ENCODE measurements at regions not wholly inside any gene's neighbourhood (a gene's known extent, or its start where the extent isn't known, plus 50 kb on each side); places are given as distances from the start of the nearest gene placed in this dataset.

DNA sequence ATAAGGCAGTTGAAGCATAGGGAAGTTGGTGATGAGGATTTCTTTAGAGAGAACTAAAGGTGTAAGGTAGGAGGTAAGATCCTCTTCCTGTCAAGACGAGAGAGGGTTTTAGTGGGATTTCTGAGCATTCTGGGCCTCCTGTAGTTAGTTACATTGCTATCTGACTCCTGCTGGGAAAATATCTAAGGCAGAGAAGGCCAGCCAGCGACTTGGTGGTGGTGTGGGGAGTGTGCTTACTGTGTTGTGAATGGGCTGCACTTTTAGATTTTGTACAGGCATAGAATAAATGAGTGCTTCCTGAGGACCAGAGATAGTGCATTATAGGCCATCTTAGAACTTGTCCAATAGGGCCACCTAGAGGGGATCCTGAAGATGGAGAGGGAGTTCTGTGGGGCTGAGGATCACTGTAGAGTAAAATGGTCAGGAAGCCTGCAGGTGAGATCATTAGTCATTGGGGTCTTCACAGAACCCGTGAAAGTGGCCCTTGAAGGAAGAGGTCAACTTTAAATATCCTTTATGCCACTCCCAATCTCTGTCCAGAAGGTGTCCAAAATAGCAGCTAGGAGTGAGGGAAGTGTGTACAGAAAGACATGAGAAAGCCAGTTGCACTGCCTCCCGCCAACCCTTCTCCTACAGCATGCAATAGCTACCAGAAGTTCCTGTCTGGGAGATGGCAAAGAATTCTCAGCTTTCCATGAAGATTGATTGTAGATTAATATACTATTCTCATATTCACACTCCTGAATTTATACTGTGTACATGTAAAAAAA, 266.6 kb downstream of the POLR1F start:
- DNase-seq: peak; percentile 12

DNA sequence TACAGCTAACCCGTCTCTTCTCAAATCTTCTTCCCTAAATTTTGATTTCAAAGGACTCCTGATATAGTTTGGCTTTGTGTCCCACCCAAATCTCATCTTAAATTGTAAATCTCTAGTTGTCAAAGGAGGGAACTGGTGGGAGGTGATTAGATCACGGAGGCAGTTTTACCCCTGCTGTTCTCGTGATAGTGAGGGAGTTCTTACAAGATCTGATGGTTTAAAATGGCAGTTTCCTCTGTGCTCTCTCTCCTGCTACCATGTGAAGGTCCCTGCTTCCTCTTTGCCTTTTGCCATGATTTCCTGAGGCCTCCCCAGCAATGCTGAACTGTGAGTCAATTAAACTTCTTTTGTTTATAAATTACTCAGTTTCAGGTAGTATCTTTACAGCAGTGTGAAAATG, 269.3 kb downstream of the POLR1F start:
- no peak for DNase-seq

DNA sequence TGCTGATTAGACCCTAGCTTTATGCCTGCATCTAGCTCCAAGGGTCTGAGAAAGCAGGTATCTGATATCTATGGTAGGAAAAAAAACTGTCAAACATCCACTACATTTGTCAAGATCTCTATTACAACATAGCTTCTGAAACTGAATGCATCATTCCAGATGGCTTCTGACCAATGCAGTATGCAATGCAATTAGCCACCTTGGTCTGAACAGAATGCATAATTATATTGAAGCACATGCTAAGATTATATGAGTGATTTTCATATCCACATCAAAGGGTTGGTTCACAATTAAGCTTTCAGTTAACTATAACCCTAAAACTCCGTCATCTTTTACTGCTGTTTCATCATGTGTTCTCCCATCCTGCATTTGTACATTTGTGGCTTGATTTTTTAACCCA, 271.4 kb downstream of the POLR1F start:
- DNase-seq: no peak

DNA sequence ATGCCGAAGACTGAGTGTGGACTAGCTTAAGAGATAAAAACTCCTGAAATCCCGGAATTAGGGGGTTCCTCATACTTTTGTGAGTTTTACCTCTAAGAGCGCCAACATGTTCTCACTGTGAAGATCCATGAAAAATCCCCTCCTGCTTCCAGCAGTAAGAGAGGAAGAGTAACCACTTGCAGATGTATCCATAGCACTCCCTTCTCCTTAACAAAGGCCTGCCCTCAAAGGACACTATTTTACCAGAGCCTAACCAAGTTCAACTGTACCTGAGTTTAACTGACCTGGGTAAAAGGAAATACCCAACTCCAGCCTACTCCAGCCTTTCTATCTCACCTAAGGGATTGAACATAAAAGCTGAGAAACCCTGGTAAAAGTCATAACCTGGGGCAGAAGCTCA, 280.9 kb downstream of the POLR1F start:
- DNase-seq: no peak

DNA sequence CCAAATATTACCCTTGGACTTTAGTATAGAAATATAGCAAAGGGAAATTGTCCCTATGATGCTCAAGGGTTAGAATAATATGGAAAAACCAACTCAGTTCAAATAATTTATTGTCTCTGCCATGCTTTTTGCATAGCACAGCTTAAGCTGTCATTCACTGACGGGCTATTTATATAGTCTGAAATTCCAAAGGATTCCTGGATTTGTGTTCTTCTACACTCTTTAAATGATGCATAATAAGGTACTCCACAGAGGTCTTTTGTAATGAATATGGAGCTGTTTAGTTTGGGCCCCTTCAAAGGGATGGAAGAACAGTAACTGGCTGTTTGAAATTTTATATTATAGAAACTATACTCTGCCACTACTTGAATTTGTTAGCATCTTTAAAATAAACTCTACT, 276.6 kb upstream of the FERD3L start:
- DNase-seq: no peak

DNA sequence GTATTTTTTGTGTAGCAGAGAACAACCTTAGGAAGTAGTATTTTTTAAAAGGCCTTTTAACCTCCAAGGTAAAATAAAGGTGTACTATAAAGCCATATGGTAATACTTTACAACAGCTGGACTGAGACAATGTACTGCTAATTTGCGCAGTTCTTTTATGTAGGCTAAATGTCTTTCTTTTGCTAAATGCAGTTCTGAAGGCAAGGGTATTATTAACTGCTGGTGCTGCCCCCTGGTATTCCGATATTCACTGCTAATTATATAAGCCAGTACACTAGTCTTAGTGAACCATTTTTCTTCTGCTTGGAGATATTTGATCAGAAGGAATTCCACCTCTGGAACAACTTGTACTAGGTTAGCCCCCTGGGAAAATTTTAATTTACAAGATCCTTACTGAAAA, 272.0 kb upstream of the FERD3L start:
- no peak for DNase-seq

DNA sequence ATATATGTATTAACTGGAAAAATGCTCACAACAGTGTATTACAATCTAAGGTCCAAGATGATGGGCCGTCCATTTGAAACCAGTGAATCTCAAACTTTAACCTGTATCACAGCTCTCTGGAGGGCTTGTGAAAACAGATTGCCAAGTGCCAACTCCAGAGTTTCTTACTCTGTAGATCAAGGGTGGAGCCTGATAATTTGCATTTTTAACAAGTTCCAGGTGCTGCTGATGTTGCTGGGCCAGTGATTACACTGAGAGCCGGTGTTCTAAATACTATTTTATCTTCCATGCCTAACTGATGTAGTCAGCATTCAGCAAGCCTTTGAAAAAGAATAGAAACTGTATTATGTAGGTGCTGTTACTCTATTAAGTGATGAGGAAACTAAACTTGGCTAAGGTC, 269.9 kb upstream of the FERD3L start:
- DNase-seq: no peak

DNA sequence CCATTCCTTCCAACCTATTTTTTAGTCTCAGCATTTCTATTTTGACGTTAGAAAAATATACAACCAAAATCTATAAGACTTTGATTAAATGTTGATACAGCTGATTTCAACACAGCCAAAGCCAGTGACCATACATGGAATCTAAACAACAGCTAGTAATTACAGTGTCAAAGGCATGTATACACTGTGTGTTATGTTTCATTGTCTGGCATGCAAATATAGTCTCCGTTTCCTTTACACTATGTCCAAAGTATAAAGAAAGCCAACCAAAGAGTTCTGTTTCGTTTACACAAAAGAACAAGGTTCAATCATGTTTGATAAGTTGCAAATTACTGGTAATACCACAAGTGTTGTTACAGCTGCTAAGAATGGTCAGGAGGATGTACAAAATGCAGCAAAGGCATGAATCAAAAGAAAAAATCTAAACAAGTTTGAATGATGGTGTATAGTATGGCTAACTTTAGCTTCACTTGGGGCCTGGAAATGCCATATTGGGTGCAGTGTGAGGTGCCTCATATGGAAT, 268.3 kb upstream of the FERD3L start:
- no peak for DNase-seq

DNA sequence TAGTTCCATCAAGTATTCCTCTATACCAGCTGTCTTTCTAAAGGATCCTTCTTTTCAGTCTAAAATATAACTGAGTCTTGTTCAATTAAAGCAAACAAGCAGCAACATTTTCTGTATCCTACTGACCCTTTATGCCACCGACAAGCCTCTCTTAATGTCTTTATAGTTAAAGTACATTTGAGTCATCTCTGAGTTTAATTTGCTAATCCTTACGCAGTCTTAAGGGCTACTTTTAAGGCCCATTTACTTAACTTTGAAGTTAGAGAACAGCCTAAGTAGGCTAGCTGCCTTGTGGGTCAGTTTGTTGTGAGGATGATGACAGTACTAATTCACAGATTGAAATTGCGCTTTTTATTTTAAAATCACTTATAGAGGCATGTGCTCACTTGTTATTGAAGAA, 265.5 kb upstream of the FERD3L start:
- DNase-seq: no peak

DNA sequence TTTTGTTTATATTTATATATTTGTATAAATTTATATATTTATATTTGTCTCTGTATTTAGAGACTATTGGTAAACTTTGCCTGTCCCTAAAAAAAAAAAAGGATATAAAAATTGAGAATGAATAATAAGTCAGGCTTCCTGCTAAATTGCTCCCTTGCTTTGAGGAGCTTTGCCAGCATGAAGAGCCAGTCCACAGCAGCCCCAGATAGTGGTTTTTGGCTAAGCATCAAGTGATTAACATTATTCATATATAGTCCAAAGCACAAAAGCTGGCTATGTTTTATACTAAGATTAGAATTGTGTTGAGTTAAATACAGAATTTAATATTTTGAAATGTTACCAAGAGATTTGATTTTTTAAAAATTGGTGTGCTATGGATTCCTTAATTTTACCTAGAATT, 264.9 kb upstream of the FERD3L start:
- no peak for DNase-seq

DNA sequence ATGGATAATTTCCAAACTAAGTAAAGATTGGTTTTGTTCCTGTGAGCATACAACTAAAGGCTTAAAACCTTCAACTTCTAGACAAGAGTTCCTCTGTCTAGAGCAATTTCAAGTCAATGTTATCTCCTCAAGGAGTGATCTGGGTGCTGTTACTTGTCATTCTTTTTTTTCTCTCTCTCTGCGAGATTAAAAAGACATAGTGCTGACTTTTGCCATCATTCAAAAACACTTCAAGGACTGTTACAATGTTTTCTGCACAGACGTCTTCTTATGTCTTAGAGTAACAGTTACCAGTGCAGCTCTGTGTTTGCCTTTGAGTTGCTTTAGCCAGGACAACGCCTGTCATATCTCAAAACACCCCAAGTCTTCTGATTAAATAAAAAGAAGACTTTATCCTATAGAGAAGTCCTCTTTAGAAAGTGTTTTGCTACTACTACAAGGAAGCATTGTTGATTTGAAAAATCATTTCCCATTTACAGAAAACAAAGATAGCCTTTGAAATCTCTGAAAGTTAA, 263.5 kb upstream of the FERD3L start:
- DNase-seq: no peak

DNA sequence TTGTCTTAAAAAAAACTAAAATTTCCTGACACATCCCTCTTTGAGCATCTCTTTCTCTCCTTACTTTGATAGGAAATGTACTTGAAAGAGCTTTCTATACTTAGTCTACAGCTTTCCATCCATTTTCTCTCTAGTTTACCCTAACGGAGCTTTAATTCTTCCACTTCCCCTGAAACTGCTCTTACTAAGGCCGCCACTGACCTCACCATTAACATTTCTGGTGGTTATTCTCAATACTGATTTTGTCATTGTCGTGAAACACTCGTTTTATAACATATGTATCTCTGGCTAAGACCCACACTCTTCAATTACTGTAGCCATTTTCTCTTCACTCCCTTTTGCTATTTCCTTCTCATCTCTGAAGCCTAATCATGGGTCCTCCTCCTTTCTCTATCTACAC, 262.0 kb upstream of the FERD3L start:
- DNase-seq: no peak

DNA sequence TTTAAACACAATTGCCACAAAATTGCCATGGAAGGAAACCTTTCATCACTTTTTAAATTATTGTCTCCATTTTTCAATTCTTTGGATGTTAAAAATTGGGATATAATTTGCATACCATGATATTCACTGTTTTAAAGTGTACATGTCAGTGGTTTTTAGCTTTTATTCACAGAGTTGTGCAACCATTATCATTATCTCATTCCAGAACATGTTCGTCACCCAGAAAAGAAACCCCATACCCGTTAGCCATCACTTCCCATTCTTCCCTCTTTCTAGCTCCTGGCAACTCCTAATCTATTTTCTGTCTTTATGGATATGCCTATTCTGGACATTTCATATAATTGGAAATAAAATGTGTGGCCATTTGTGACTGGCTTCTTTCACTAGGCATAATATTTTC, 260.3 kb upstream of the FERD3L start:
- DNase-seq: no peak

DNA sequence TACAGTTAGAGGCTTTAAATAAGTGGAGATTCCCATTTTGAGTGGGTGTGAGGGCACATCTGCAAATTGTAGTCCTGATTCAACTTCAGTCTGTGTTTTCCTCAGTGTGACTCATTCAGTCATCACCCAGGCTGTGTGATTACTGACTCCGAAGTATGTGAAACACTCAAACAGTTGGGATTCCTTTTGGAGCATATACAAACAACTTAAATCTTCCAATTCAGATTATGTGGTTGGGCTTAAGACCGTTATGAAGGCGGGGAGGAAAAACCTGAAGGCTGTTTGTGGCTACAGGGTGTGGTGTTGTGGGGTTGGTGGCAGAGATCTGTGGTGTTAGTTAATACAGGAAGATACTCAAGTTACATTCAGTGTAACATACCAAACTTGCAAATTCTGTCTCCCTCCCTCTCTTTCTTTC, 259.7 kb upstream of the FERD3L start:
- DNase-seq: no peak

DNA sequence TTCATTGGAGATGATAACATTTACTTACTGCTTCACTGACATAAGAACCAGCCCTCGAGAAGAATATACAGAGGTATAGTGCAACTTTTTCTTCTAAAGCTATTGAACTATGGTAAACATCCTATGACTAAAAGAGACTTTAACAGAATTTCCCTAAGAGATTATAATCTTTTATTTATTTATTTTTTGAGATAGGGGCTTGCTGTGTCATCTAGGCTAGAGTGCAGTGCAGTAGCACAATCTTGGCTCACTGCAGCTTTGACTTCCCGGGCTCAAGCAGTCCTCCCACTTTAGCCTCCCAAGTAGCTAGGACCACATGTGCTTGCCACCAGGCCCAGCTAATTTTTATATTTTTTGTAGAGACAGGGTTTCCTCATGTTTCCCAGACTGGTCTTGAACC, 258.5 kb upstream of the FERD3L start:
- no peak for DNase-seq

DNA sequence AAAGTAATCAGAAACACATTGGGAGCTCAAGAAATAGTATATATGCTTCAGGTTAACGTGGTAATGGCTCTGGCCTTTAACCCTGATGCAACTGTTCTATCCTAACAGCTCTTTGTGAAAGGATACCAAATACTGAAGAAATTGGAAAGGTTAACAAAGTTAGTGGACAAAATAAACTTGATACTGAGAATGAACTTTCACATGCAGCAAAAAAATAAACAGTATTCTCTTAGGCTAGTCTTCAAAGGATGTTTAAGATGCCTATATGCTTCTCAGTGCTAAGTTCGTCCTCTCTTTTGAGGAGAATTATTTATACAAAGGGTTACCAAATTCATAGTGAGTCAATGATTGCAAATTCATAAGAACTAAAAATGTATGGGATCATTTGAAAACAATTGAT, 256.2 kb upstream of the FERD3L start:
- DNase-seq: no peak

DNA sequence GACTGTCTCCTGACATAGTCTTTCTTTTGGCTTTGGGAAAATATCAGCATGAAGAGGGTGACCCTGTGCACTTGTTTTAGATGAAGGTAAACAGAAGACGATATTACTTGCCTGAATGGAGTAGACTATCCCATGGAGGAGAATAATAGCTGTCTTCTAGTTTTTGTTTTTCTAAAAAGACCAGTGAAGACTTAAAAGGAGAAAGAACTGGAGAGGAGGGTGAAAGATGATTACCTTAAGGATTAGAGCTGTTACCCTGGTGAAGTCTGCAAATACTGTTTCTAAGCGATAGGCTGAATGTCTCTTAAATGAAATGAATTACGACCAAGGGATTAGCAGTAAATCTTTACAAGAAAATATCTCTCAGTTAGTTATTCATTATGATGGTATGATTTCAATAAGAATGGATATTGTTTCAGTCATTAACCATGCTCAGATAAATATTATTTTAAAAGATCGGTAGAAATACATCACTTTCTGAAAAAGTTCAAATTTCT, 255.6 kb upstream of the FERD3L start:
- DNase-seq: no peak

DNA sequence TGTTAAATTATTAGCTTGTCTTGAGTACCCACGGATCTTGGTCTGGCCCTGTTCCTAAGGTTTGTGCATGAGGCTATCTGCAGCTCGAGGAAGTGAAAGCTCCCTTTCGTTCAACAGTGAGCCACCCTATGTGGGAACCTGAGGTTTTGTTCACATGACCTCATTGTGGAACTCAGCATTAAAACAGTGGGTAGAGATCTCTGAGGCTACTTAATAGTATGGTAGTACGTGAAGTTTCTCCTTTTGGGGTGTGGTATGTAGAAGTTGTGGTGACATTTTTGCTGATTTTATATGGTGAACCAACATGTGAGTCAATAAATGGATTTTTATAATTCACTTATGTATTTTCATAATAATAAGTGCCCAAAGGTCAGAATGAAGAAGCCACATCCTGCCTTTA, 252.7 kb upstream of the FERD3L start:
- no peak for DNase-seq

DNA sequence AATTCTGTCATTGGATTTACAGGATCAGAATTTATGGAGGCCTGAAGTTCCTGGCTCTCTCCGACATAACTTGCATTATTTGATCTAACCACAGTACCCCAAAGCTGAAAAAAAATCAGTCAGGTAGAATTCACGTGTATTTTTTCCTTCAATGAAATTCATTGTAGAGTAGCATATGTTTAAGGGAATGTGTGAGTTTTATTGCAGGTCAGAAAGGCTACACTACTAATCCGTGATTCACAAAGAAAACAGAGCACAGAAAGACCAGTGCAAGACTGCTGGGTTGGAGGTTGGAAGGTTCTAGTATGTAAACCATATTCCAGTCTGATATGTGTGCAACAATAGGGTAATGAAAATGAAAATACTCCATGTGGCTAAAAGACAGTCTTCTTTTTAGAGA, 247.0 kb upstream of the FERD3L start:
- no peak for DNase-seq

DNA sequence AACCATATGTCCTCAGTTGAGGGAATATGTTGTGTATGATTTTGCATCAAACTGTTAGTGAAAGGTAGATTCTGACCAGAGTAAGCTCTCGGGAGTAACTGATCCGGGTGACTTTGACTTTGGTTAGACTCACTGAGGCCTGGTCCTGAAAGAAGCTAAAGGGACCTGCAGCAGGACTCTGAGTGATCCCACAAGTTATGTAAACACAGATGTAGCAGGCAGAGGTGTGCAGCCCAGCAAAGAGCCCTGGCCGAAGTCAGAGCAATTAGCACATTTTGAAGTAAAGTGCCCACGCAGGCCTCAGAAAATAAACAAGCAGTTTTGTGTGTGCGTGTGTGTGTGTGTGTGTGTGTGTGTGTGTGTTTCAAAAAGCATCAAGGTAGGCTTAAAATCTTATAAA, 245.6 kb upstream of the FERD3L start:
- no peak for DNase-seq

DNA sequence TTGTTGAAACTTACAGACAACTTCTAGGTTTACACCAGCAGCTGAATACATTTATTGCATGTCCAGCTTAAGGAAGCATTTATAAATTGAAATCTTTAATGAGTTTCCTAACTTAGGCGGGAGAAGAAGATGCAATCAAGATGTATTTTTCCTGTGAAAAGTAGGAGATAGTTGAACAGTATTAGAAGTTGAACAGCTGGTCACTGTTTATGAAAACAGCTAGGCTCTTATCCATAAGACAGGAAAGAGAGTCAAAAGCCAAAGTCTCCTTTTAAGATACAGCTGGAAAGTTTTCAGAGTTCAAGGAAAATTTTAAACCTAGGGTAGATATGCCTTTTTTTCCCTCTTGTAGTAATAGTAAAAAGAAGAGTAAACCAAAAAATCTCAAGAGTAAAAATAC, 236.1 kb upstream of the FERD3L start:
- DNase-seq: peak; percentile 5

DNA sequence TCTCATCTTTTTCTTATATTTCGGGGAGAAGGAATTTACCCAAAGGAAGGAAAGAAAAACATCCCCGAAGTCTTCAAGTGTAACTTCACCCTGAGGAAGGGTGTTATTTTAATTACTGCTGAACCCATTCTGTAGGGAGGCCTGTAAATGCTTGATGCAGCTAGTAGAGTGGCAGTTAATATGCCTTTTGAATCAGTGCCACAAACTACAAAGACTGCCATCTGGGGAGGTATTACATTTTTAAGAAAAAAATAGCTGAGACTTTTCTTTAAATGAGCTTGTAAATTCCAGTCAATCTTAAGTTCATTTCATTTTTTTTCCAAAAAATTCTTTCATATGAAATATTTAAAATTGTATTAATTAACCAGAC, 233.1 kb upstream of the FERD3L start:
- no peak for DNase-seq

DNA sequence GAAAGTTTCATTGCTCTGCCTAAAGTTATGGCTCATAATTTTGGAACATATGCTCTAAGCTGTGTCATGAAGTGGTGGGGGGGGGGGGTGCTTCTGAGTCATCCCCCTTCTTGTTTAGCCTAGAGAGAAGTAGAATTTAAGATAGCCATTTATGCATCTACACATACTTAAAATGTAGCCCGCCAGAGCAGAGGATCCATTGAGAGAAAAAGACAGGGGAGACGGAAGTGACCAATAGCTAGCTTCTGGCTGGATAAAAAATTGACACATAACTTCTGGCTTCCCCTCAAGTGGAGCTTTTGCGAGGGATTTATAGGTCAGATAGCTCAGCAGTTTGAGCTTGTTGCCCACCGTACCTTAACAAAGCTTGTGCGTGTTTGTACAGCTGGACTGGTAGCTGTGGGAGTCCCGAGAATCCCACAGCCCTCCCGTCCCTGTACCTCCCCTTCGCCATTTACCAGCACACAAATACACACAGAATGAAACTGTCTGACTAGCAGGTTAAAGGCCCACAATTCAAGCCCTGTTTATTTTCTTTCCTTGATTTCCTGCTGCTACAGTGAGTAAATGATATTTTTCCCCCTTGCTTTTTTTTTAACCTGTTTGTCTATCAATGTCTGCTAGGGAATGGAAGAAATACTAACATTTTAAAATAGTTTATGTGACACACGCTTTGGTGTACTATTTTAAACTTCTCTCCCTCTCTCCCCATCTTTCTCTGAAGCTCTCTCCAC, 232.6 kb upstream of the FERD3L start:
- DNase-seq: no peak

DNA sequence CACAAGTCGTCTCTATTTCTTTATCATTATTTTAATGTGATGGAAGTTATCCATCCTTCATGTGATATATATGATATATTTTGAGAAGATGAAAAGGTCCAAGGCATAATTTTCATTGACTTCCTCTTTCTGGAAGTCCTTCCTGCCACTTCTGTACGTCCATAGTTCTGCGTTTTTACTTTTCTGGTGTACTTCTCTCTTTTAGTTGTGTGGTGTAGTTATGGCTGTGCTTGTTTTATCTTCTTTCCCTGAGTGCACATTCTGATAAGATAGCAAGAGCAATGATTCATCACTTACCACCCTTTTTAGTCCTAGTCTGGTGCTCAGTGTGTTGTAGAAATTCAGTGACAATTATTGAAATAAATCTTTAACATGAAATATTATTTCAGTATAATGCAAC, 231.3 kb upstream of the FERD3L start:
- DNase-seq: no peak
